Upper lobe of right lung (tissue), 1 donor: ENCODE measurements at regions not wholly inside any gene's neighbourhood (a gene's known extent, or its start where the extent isn't known, plus 50 kb on each side); places are given as distances from the start of the nearest gene placed in this dataset.
A peak's percentile ranks its signal among the peaks of the same experiment; 100 is the strongest.

ENCODE experiments used
- ATAC-seq: fragments of 200-7000 bp; cut with Tn5 transposase; one replicate; pipeline ENCODE4 v1.9.1; 2020; ENCODE audit warnings: mild to moderate bottlenecking, moderate library complexity
- DNase-seq: peaks from one replicate; pipeline ENCODE4 v3.0.0-alpha.2; 2020
- H3K27ac ChIP-seq: fragments of 200-600 bp; one replicate; pipeline ENCODE4 v1.8.0; 2022
- H3K27me3 ChIP-seq: fragments of 200-600 bp; one replicate; pipeline ENCODE4 v1.8.0; 2022; ENCODE audit warnings: mild to moderate bottlenecking
- H3K36me3 ChIP-seq: fragments of 200-600 bp; one replicate; pipeline ENCODE4 v1.8.0; 2022
- H3K4me1 ChIP-seq: fragments of 200-600 bp; one replicate; pipeline ENCODE4 v1.8.0; 2022
- H3K4me3 ChIP-seq: fragments of 200-600 bp; one replicate; pipeline ENCODE4 v1.8.0; 2022; ENCODE audit warnings: mild to moderate bottlenecking
- H3K9me3 ChIP-seq: fragments of 200-600 bp; one replicate; pipeline ENCODE4 v1.8.0; 2022
- CTCF ChIP-seq: fragments of 200-600 bp; IDR thresholded peaks from one replicate; pipeline ENCODE4 v1.8.0; 2022; ENCODE audit warnings: antibody characterized with exemption
- intact Hi-C: fragments of 100-400 bp; cut with DNase I; formaldehyde crosslinking; loops from one replicate; pipeline ENCODE4 v1.11.0; 2022
- donor health status: DM: no; HTN: yes; CAD: no; lungs with severe emphysema.

GRCh38 chr22:48137640-48138039 is 1375.2 kb downstream of the TBC1D22A start:
- Histone ChIP-seq H3K9me3 (no peaks in the 10 kb centered on the region), H3K4me1 (no peaks in the 10 kb centered on the region), H3K36me3 (no peaks in the 10 kb centered on the region), H3K27me3 (no peaks in the 10 kb centered on the region), H3K27ac (no peak overlapping the region), H3K4me3 (no peak overlapping the region)
- DNase-seq: no peak
- intact Hi-C loops: no loop called here
- no peak for TF ChIP-seq CTCF
- peak; percentile 51 for ATAC-seq

GRCh38 chr22:48135592-48135991 is 1373.1 kb downstream of the TBC1D22A start:
- H3K4me3 ChIP-seq: no peak overlapping the region
- intact Hi-C loops: no loop called here
- no peak overlapping the region for H3K27ac ChIP-seq
- no peaks in the 10 kb centered on the region for H3K36me3 ChIP-seq
- no peaks in the 10 kb centered on the region for H3K27me3 ChIP-seq
- no peaks in the 10 kb centered on the region for H3K4me1 ChIP-seq
- no peak for TF ChIP-seq CTCF
- DNase-seq (no peak), ATAC-seq (no peak)
- H3K9me3 ChIP-seq: no peaks in the 10 kb centered on the region

- no peak for TF ChIP-seq CTCF
- H3K27ac ChIP-seq: no peak overlapping the region
- H3K4me1 ChIP-seq: no peaks in the 10 kb centered on the region
- intact Hi-C loops: no loop called here
- ATAC-seq: no peak
- H3K27me3 ChIP-seq: no peaks in the 10 kb centered on the region
- no peaks in the 10 kb centered on the region for H3K36me3 ChIP-seq
- no peak overlapping the region for H3K4me3 ChIP-seq
- DNase-seq: no peak
- no peaks in the 10 kb centered on the region for H3K9me3 ChIP-seq
Observed at GRCh38 chr22:48125416-48125815, 1363.0 kb downstream of the TBC1D22A start.

GRCh38 chr22:48121984-48122383 is 1359.5 kb downstream of the TBC1D22A start:
- no peaks in the 10 kb centered on the region for H3K9me3 ChIP-seq
- H3K27ac ChIP-seq: no peak overlapping the region
- ATAC-seq: no peak
- intact Hi-C loops: no loop called here
- H3K27me3 ChIP-seq: peaks cover 9% of the 10 kb centered on the region
- DNase-seq: no peak
- no peak for TF ChIP-seq CTCF
- no peaks in the 10 kb centered on the region for H3K36me3 ChIP-seq
- H3K4me3 ChIP-seq: no peak overlapping the region
- H3K4me1 ChIP-seq: no peaks in the 10 kb centered on the region

GRCh38 chr22:48118654-48119053 is 1356.2 kb downstream of the TBC1D22A start:
- intact Hi-C loops: no loop called here

More at GRCh38 chr22:48118654-48119053, 1356.2 kb downstream of the TBC1D22A start:
- H3K27me3 ChIP-seq: peaks cover 9% of the 10 kb centered on the region
- no peak overlapping the region for H3K4me3 ChIP-seq
- no peaks in the 10 kb centered on the region for H3K9me3 ChIP-seq
- no peaks in the 10 kb centered on the region for H3K36me3 ChIP-seq
- no peak for TF ChIP-seq CTCF
- DNase-seq (no peak), ATAC-seq (no peak)
- H3K4me1 ChIP-seq: no peaks in the 10 kb centered on the region
- no peak overlapping the region for H3K27ac ChIP-seq
